ENCODE measurements at regions not wholly inside any gene's neighbourhood (a gene's known extent, or its start where the extent isn't known, plus 50 kb on each side); places are given as distances from the start of the nearest gene placed in this dataset.

DNA sequence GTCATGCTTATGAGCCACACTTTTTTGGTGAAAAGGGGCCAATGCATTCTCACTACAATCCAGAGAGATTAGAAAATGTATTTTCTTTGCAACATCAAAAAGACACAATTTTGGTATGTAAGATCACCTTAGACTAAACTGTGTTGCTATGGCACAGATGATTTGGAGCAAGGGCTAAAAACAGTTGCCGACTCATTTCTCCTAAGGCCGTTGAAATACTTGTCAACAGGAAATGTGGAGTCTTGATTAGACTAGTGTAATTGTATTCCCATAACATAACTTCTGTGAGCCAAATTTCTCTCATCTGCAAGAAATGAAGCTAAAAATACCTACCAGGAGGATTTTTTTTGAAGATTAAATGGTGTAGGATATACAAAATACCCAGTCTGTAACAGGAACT, 2547.7 kb downstream of the ARAP2 start:
- Histone ChIP-seq H4K20me1 (ENCODE audit: insufficient read depth, low read length) (no peaks in the 10 kb centered on the region), H3K27me3 (ENCODE audit: control insufficient read depth in 2 of 2, insufficient read depth in 2 of 2, low read length in 2 of 2) (no peaks in the 10 kb centered on the region), H3K4me2 (replicated peaks; ENCODE audit: extremely low read depth, low read length, poor library complexity, severe bottlenecking) (no peak overlapping the region), H3K79me2 (ENCODE audit: insufficient read depth, low read length) (no peaks in the 10 kb centered on the region), H3K27ac (ENCODE audit: low read depth in 1 of 2, low read length in 2 of 2) (no peak overlapping the region), H3K4me3 (replicated peaks in 1 of 3; ENCODE audit: low read depth in 2 of 3, low read length in 3 of 3) (no peak overlapping the region), H3K9me3 (replicated peaks in 1 of 2; ENCODE audit: control insufficient read depth in 1 of 2, insufficient read depth in 1 of 2, low read length in 2 of 2) (peaks cover 0 to 7% of the 10 kb centered on the region in 2 donors), H3K4me1 (ENCODE audit: control insufficient read depth in 1 of 2, insufficient read depth in 2 of 2, low read length in 2 of 2) (no peaks in the 10 kb centered on the region), H3K9ac (ENCODE audit: insufficient read depth, low read length, poor library complexity, severe bottlenecking) (no peak overlapping the region), H3K36me3 (replicated peaks in 1 of 2; ENCODE audit: control insufficient read depth in 1 of 2, insufficient read depth in 2 of 2, low read length in 2 of 2) (no peaks in the 10 kb centered on the region), H2AFZ (ENCODE audit: insufficient read depth, low read depth, low read length, poor library complexity, severe bottlenecking) (no peak overlapping the region)
- intact Hi-C loops (cut with micrococcal nuclease), result no loop called here
- H3K36me3 Mint-ChIP-seq, result no peaks in the 10 kb centered on the region
- TF ChIP-seq, protein P1, sequence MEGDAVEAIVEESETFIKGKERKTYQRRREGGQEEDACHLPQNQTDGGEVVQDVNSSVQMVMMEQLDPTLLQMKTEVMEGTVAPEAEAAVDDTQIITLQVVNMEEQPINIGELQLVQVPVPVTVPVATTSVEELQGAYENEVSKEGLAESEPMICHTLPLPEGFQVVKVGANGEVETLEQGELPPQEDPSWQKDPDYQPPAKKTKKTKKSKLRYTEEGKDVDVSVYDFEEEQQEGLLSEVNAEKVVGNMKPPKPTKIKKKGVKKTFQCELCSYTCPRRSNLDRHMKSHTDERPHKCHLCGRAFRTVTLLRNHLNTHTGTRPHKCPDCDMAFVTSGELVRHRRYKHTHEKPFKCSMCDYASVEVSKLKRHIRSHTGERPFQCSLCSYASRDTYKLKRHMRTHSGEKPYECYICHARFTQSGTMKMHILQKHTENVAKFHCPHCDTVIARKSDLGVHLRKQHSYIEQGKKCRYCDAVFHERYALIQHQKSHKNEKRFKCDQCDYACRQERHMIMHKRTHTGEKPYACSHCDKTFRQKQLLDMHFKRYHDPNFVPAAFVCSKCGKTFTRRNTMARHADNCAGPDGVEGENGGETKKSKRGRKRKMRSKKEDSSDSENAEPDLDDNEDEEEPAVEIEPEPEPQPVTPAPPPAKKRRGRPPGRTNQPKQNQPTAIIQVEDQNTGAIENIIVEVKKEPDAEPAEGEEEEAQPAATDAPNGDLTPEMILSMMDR (IDR thresholded peaks at IDR 0.05), result no peak
- no peak overlapping the region for H3K4me3 Mint-ChIP-seq
- no peaks in the 10 kb centered on the region for H3K4me1 Mint-ChIP-seq
- H3K27me3 Mint-ChIP-seq (ENCODE audit: low read depth in 3 of 3), result no peaks in the 10 kb centered on the region
- no CpG with 5 or more reads among the region's 2 CpGs for WGBS (ENCODE audit: insufficient coverage)
- peaks cover 2 to 7% (median 2%) of the 10 kb centered on the region in 7 donors for H3K9me3 Mint-ChIP-seq
- no peak for DNase-seq
- no peak overlapping the region for H3K27ac Mint-ChIP-seq

DNA sequence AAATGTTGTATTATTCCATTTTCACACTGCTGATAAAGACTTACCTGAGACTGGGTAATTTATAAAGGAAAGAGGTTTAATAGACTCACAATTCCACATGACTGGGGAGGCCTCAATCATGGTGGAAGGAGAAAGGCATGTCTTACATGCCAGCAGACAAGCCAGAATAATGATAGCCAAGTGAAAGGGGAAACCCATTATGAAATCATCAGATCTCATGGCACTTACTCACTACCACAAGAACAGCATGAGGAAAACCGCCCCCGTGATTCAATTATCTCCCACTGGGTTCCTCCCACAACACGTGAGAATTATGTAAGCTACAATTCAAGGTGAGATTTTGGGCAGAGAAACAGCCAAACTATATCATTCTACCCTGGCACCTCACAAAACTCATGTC, 2535.1 kb downstream of the ARAP2 start:
- Histone ChIP-seq H3K36me3 (replicated peaks in 1 of 2; ENCODE audit: control insufficient read depth in 1 of 2, insufficient read depth in 2 of 2, low read length in 2 of 2) (no peaks in the 10 kb centered on the region), H4K20me1 (ENCODE audit: insufficient read depth, low read length) (no peaks in the 10 kb centered on the region), H3K27me3 (ENCODE audit: control insufficient read depth in 2 of 2, insufficient read depth in 2 of 2, low read length in 2 of 2) (no peaks in the 10 kb centered on the region), H3K27ac (ENCODE audit: low read depth in 1 of 2, low read length in 2 of 2) (no peak overlapping the region), H3K4me3 (replicated peaks in 1 of 3; ENCODE audit: low read depth in 2 of 3, low read length in 3 of 3) (no peak overlapping the region), H3K4me2 (replicated peaks; ENCODE audit: extremely low read depth, low read length, poor library complexity, severe bottlenecking) (no peak overlapping the region), H3K79me2 (ENCODE audit: insufficient read depth, low read length) (no peaks in the 10 kb centered on the region), H2AFZ (ENCODE audit: insufficient read depth, low read depth, low read length, poor library complexity, severe bottlenecking) (no peak overlapping the region), H3K9me3 (replicated peaks in 1 of 2; ENCODE audit: control insufficient read depth in 1 of 2, insufficient read depth in 1 of 2, low read length in 2 of 2) (peaks cover 10 to 21% of the 10 kb centered on the region in 2 donors), H3K4me1 (ENCODE audit: control insufficient read depth in 1 of 2, insufficient read depth in 2 of 2, low read length in 2 of 2) (no peaks in the 10 kb centered on the region), H3K9ac (ENCODE audit: insufficient read depth, low read length, poor library complexity, severe bottlenecking) (no peak overlapping the region)
- H3K4me3 Mint-ChIP-seq, result no peak overlapping the region
- intact Hi-C loops (cut with micrococcal nuclease), result no loop called here
- H3K27ac Mint-ChIP-seq, result no peak overlapping the region
- no peak for DNase-seq
- WGBS (ENCODE audit: insufficient coverage), result 81% methylated on average over 3 of the region's 3 CpGs
- TF ChIP-seq, protein P1 (IDR thresholded peaks at IDR 0.05), result no peak
- H3K9me3 Mint-ChIP-seq, result peaks cover 2 to 15% (median 7%) of the 10 kb centered on the region in 7 donors
- H3K4me1 Mint-ChIP-seq, result no peaks in the 10 kb centered on the region
- no peaks in the 10 kb centered on the region for H3K36me3 Mint-ChIP-seq
- H3K27me3 Mint-ChIP-seq (ENCODE audit: low read depth in 3 of 3), result no peaks in the 10 kb centered on the region
